ENCODE measurements at regions not wholly inside any gene's neighbourhood (a gene's known extent, or its start where the extent isn't known, plus 50 kb on each side); places are given as distances from the start of the nearest gene placed in this dataset.

DNA sequence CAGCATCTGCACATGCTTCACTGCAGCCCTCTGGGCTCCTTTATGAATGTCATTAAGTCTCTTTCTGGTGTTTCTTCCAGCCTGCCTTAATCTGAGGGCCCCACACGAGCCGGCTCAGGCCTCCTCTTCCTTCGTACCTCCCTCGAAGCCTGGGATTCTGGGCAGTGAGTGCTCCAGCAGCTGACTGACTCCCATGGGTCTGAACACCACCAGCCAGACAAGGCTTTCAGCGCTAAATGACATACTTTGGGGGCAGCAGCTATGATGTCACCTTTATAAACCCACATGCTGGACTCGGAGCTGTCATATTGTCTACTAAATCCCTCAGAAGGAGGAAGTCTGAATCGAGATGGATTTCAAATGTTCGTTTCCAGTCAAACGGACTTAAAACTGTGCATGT is 127.1 kb downstream of the TRIM29 start:
- TF ChIP-seq, protein P1, sequence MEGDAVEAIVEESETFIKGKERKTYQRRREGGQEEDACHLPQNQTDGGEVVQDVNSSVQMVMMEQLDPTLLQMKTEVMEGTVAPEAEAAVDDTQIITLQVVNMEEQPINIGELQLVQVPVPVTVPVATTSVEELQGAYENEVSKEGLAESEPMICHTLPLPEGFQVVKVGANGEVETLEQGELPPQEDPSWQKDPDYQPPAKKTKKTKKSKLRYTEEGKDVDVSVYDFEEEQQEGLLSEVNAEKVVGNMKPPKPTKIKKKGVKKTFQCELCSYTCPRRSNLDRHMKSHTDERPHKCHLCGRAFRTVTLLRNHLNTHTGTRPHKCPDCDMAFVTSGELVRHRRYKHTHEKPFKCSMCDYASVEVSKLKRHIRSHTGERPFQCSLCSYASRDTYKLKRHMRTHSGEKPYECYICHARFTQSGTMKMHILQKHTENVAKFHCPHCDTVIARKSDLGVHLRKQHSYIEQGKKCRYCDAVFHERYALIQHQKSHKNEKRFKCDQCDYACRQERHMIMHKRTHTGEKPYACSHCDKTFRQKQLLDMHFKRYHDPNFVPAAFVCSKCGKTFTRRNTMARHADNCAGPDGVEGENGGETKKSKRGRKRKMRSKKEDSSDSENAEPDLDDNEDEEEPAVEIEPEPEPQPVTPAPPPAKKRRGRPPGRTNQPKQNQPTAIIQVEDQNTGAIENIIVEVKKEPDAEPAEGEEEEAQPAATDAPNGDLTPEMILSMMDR (conservative IDR thresholded peaks at IDR 0.05 in 1 of 2, IDR thresholded peaks at IDR 0.05 in 1 of 2; ENCODE audit: extremely low read depth in 1 of 2, insufficient read depth in 1 of 2, low read depth in 1 of 2, low read length in 2 of 2), result no peak
- no peak for TF ChIP-seq EZH2 (IDR thresholded peaks at IDR 0.05; ENCODE audit: borderline replicate concordance, low read length)
